NCI-H146 treated with DMSO at 0.1 percent for 48 hours (cell line): ENCODE measurements at regions not wholly inside any gene's neighbourhood (a gene's known extent, or its start where the extent isn't known, plus 50 kb on each side); places are given as distances from the start of the nearest gene placed in this dataset.
"Not testable (repeated sequence)": the region's sequence is repeated elsewhere in the genome, so short reads cannot be mapped to it uniquely, and the experiment has no call there.

ENCODE experiments used
- DNase-seq: peaks from one replicate; lab custom pipeline; 2025; ENCODE audit not compliant: unreplicated experiment; lab: John Stamatoyannopoulos, UW

GRCh38 chr15:91413142-91413541 lies 313.1 kb downstream of the SV2B start:
- no peak for DNase-seq

- no peak for DNase-seq
Observed at GRCh38 chr15:91414124-91414523, 314.1 kb downstream of the SV2B start.

- DNase-seq: not testable (repeated sequence)
Observed at GRCh38 chr15:91415258-91415657, 315.2 kb downstream of the SV2B start.

DNA sequence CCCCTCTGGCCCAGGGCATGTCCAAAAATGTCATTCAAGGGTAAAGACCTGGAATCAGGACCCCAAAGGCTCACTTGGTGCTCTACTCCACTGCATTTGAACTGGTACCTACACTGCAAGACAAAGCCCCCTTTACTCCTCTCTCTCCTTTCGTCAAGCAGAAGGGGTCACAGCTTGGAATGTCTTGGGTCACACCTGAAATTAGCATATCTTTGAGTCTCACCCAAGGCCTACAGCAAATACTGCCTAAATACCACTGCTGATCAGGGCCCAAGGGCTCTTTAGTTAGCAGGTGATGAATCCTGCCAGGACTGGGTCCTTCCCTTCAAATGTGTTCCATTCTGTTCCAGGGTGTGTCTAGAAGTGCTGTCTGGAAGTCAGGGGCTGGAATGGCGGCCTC lies 320.6 kb downstream of the SV2B start:
- DNase-seq: no peak

DNA sequence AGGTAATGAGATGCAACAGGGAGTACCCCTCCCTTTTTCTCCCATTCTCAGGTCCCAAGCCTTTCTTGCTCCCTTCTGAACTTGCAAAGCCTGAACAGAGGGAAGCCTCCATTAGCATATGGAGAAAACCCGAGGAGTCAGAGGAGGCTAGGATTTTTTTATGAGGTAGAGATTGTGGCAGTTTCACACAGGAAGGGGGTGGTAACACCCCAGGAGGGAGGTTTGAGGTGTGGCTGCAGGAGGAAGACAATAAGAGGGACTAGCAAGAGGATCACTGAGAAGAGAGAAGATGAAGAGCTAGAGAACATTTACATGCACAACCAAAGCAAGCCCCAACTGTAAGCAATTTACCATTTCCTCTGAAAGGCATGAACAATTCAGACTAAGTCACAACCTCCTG lies 322.7 kb downstream of the SV2B start:
- DNase-seq: no peak

GRCh38 chr15:91424001-91424400 lies 323.9 kb downstream of the SV2B start:
- no peak for DNase-seq

GRCh38 chr15:91426412-91426811 lies 326.4 kb downstream of the SV2B start:
- no peak for DNase-seq

- no peak for DNase-seq
Observed at GRCh38 chr15:91429973-91430372, 329.9 kb downstream of the SV2B start.

DNA sequence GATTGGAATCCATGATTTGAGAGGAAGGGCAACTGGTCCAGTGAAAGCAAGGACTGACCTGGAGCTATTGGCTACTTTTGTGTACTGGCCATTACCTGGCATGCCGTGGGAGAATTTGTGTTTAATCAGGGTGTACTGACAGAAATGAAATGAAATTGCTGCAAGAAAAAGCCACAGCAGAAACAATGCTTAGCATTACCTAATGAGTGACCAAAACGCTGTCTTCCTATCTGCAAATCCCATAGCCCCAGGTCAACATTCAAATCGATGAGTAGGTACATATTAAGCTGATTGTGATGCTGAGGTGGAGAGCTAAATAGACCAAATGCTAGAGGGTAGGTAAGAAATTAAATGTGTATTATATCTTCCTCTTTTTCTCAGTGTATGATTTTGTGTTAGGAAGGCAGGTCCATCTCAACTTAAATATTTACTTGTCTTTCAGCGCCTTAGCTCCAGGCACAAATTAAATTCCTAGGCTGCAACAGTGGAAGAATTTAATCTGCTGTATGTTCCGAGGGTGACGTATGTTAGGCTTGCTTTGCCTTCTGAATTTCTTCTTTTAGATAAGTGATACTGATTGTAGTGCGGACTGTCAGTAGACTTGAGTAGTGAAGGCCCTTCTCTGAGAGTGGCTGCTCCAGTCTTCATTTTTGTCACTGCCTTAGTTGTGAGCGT lies 331.1 kb downstream of the SV2B start:
- DNase-seq: no peak

DNA sequence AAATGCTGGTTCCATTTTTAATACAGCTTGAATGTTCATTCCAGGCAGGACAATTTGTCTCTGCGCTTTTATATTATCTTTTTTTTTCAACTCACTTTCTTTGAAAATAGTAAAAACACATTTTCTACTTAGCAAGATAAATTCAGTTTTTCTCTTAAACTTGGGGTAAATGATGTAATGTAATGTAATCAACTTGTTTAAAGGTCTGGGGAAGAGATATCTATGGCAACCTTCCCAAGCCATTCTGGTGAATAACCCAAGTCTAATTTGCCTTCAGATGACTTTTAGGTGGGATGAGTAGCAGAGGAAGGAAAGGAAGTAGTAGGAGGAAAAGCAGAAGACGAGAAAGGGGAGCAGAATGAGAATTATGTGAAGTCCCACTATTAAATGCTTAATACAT lies 335.1 kb downstream of the SV2B start:
- DNase-seq: no peak

- no peak for DNase-seq
Observed at GRCh38 chr15:91444656-91445055, 344.6 kb downstream of the SV2B start.

DNA sequence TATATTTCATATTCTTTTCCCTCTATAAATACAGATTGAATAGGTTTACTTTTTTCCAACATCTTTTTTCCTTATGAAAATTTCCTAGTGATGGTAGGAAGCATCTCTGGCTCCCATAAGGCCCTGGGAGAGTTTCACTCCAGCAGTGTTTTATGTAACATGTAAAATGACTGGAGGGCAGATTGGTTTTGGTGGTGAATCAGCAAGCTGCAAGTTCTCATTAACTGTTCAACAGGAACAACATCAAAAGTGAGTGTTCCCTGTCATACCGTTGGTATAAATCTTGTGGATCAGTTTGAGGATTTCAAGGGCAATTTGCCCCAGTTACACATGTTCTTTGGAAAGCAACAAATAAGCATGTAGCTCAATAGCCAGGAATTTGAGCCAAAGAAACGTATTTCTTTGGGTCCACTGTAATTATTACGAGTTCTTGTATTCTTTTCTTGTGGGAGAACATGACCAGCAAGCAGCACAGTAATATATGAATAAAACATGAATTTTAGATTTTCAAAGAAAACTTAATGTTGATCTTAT lies 345.7 kb downstream of the SV2B start:
- no peak for DNase-seq

DNA sequence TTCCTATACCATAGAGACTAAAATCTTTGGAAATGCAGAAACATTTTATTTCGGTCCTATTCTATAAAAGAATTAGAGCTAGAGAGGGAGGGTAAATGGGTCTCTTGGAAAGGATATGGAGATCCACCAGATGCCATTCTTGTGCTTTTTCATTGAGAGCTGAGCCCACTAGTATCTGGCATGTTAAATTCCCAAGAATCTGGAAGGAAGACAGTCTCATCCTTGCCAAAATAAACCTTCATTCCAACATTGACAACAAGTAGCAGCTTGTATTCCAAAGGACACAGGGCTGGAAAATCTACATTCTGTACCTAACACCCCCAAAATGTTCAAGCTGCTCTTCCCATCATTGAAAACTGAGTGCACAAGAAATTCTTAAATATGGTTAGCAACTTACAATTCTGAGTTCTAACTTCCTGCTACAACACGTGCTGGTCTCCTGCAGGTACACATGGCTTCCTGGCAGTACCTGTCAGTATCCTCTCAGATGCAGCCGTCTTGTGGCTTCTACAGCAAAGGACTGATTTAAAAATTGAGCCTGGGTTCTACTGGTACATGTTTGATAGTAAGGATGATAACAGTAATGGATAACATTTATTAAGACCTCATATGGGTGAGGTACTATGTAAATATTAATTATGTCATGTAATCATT lies 348.1 kb downstream of the SV2B start:
- no peak for DNase-seq

DNA sequence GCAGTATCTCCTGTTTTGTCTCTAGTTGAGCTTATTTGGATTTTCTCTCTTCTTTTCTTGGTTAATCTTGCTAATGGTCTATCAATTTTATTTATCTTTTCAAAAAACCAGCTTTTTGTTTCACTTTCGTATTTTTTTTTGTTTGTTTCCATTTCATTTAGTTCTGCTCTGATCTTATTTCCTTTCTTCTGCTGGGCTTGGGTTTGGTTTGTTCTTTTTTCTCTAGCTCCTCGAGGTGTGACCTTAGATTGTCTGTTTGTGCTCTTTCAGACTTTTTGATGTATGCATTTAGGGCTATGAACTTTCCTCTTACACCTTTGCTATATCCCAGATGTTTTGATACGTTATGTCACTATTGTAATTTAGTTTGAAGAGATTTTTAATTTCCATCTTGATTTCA lies 353.3 kb downstream of the SV2B start:
- not testable (repeated sequence) for DNase-seq

- no peak for DNase-seq
Observed at GRCh38 chr15:91456251-91456718, 356.2 kb downstream of the SV2B start.

GRCh38 chr15:91456921-91457320 lies 356.9 kb downstream of the SV2B start:
- no peak for DNase-seq

DNA sequence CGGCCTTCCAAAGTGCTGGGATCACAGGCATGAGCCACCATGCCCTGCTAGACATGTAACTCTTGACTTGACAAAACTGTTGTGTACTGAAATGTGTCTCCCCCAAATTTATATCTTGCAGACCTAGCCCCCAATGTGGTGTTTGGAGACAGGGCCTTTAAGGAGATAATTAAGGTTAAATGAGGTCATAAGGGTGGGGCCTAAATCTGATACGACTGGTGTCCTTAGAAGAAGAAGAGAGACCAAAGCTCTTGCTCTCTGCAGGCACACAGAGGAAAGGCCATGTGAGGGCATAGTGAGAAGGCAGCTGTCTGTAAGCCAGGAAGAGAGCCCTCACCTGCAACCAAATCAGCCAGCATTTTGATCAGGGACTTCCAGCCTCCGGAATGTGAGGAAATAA lies 361.3 kb downstream of the SV2B start:
- DNase-seq: no peak

GRCh38 chr15:91465086-91465485 lies 365.0 kb downstream of the SV2B start:
- no peak for DNase-seq

GRCh38 chr15:91465696-91466095 lies 365.6 kb downstream of the SV2B start:
- DNase-seq: peak; percentile 33

- DNase-seq: no peak
Observed at GRCh38 chr15:91468871-91469580, 369.0 kb downstream of the SV2B start.

DNA sequence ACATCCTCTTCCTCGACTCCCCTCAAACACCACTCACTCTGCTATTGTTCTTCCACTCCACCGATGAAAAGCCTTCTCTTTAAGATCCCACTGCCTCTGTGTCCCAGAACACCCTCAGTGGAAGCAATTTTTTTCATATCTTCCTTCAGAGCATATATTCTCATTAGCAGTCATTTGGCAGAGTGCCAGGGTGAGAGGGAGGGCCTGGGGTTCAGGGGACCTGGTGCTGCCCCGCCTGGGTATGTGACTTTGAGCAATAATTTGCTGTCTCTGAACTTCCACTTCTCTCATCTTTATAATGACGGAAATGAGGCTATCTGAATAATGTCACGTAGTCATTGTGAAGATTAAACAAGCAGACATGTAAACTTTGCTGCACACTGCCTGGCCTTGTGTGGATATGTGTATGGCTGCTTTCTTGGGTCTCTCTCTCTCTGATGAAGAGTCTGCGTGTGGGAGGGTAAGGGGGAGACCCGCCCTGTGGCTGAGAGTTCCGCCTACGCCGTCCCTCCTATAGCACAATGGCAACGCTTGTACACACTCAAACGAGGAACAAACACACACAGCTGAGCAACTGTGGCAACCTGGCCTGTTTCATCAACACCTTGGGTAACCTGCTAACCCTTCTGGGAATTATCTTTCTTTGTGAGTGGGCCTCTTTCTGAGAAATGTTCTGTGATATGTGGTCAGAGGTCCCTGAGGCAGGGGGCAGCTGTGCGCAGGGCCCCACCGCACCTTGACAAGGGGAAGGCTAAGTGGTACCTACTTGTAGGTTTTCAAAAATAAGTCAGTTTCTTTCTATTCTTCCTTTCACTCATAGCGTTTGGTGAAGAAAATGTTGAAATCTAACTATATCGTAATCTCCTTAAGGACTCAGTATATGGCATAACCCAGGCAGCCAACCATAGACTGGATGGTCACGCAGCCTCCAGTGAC lies 369.8 kb downstream of the SV2B start:
- DNase-seq: no peak
